IPS DF 6.9 (cell line): ENCODE measurements at regions not wholly inside any gene's neighbourhood (a gene's known extent, or its start where the extent isn't known, plus 50 kb on each side); places are given as distances from the start of the nearest gene placed in this dataset.
"Not testable (repeated sequence)": the region's sequence is repeated elsewhere in the genome, so short reads cannot be mapped to it uniquely, and the experiment has no call there.

Source experiments
- DNase-seq: peaks from one replicate; pipeline ENCODE4 v3.0.0-alpha.2; 2013; ENCODE audit warnings: low read depth, low spot score
- H3K27ac ChIP-seq: one replicate; pipeline ENCODE4 v1.5.1; 2013; ENCODE audit warnings: low read length, control low read depth
- H3K27me3 ChIP-seq: 2 replicates; pipeline ENCODE4 v1.6.1; 2013; ENCODE audit warnings: mild to moderate bottlenecking, low read length; ENCODE audit not compliant: control insufficient read depth, insufficient read depth
- H3K36me3 ChIP-seq: 2 replicates; pipeline ENCODE4 v1.6.1; 2013; ENCODE audit warnings: low read length; ENCODE audit not compliant: control insufficient read depth, insufficient read depth
- H3K4me1 ChIP-seq: 2 replicates; pipeline ENCODE4 v1.6.1; 2013; ENCODE audit warnings: low read length; ENCODE audit not compliant: control insufficient read depth, insufficient read depth
- H3K4me3 ChIP-seq: 2 replicates; pipeline ENCODE4 v1.5.1; 2013; ENCODE audit warnings: mild to moderate bottlenecking, low read length
- H3K9me3 ChIP-seq: 2 replicates; pipeline ENCODE4 v1.6.1; 2013; ENCODE audit warnings: low read length, inconsistent platforms; ENCODE audit not compliant: control insufficient read depth, insufficient read depth
- WGBS: extraction: QIAGEN DNeasy Blood & Tissue Kit; methylation state at CpG from one replicate; pipeline ENCODE4 v1.1.7; 2013; ENCODE audit warnings: mixed read lengths, missing lambda C conversion rate; ENCODE audit not compliant: insufficient read length, insufficient coverage; 5-methylcytosine and 5-hydroxymethylcytosine counted together

GRCh38 chr22:18731075-18731666 is 119.5 kb upstream of the RIMBP3 start:
- Histone ChIP-seq H3K4me3 (no peak overlapping the region), H3K4me1 (no peaks in the 10 kb centered on the region), H3K36me3 (no peaks in the 10 kb centered on the region), H3K27me3 (no peaks in the 10 kb centered on the region), H3K9me3 (no peaks in the 10 kb centered on the region), H3K27ac (no peak overlapping the region)
- no peak for DNase-seq

DNA sequence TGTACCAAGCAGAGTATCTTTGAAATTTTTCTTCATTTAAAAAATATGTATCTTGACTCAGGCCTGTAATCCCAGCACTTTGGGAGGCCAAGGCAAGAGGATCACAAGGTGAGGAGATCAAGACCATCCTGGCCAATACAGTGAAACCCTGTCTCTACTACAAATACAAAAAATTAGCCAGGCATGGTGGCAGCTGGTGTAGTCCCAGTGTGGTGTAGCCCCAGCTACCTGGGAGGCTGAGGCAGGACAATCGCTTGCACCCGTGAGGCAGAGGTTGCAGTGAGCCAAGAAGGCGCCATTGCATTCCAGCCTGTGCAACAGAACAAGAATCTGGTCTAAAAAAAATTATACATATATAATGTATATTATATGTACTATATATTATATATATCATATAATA is 118.7 kb upstream of the RIMBP3 start:
- peak; percentile 87 for DNase-seq
- no CpG with 5 or more reads among the region's 3 CpGs for WGBS
- H3K27me3 ChIP-seq, H3K27ac ChIP-seq, H3K9me3 ChIP-seq, H3K36me3 ChIP-seq, H3K4me3 ChIP-seq, H3K4me1 ChIP-seq: not testable (repeated sequence)
